ENCODE measurements at regions not wholly inside any gene's neighbourhood (a gene's known extent, or its start where the extent isn't known, plus 50 kb on each side); places are given as distances from the start of the nearest gene placed in this dataset.

DNA sequence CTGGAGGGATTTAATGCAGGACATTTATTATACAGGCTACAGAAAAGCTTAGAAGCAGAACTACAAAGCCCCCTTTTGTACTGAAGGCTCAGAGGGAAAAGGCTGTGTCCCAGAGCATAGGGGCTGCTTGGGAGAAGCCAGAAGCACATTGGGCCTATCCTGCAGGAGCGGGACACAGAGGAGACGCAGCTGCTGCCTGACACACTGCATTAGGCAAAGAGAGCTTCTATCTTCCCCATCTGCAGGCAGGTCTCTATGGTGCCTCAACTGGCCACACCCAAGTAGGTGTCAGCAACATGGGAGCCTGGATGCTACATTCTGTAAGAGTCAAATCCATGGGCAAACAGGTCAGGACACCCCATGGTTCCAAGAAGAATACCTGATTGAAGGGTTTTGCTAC lies 595.9 kb downstream of the AJAP1 start:
- DNase-seq: no peak
- Mint-ChIP-seq H3K36me3 (ENCODE audit: low read depth) (no peaks in the 10 kb centered on the region), H3K9me3 (no peaks in the 10 kb centered on the region), H3K4me1 (ENCODE audit: low read depth) (no peaks in the 10 kb centered on the region), H3K27ac (no peak overlapping the region), H3K4me3 (no peak overlapping the region), H3K27me3 (peaks cover 6% of the 10 kb centered on the region)
- ATAC-seq: no peak
- POLR2A ChIA-PET: interaction anchor here (0.7 kb wide), 1 partner anchor 93 kb away, joined by 3 read pairs; no protein-coding TSS in a partner anchor
- intact Hi-C loops (cut with micrococcal nuclease): no loop called here
- CTCF ChIA-PET: no interaction called here
- TF ChIP-seq, protein P1, sequence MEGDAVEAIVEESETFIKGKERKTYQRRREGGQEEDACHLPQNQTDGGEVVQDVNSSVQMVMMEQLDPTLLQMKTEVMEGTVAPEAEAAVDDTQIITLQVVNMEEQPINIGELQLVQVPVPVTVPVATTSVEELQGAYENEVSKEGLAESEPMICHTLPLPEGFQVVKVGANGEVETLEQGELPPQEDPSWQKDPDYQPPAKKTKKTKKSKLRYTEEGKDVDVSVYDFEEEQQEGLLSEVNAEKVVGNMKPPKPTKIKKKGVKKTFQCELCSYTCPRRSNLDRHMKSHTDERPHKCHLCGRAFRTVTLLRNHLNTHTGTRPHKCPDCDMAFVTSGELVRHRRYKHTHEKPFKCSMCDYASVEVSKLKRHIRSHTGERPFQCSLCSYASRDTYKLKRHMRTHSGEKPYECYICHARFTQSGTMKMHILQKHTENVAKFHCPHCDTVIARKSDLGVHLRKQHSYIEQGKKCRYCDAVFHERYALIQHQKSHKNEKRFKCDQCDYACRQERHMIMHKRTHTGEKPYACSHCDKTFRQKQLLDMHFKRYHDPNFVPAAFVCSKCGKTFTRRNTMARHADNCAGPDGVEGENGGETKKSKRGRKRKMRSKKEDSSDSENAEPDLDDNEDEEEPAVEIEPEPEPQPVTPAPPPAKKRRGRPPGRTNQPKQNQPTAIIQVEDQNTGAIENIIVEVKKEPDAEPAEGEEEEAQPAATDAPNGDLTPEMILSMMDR (IDR thresholded peaks at IDR 0.05): no peak

DNA sequence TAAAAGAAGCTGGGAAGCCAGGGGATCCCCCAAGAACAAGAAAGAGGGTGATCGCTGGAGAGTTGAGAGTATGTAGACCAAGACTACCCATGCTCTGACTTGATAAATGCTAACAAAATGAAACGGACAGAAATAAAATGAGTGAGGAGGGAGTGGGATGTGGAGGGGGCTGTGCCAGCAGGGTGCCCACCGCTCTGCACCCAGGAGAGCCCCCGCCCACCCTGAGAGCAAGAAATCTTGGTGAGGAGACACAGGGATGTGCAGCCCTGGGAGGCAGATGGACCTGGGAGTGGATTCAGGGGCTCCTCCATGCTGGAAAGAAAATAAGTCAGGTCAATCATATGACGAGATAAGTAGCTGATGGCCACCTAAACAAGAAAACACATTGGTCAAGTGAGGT lies 590.9 kb downstream of the AJAP1 start:
- no peaks in the 10 kb centered on the region for H3K36me3 Mint-ChIP-seq (ENCODE audit: low read depth)
- H3K9me3 Mint-ChIP-seq: no peaks in the 10 kb centered on the region
- TF ChIP-seq, protein P1 (IDR thresholded peaks at IDR 0.05): no peak
- peaks cover 7% of the 10 kb centered on the region for H3K27me3 Mint-ChIP-seq
- CTCF ChIA-PET: no interaction called here
- no peak overlapping the region for H3K4me3 Mint-ChIP-seq
- ATAC-seq (no peak), DNase-seq (no peak)
- H3K27ac Mint-ChIP-seq: no peak overlapping the region
- POLR2A ChIA-PET: no interaction called here
- intact Hi-C loops (cut with micrococcal nuclease): no loop called here
- no peaks in the 10 kb centered on the region for H3K4me1 Mint-ChIP-seq (ENCODE audit: low read depth)

DNA sequence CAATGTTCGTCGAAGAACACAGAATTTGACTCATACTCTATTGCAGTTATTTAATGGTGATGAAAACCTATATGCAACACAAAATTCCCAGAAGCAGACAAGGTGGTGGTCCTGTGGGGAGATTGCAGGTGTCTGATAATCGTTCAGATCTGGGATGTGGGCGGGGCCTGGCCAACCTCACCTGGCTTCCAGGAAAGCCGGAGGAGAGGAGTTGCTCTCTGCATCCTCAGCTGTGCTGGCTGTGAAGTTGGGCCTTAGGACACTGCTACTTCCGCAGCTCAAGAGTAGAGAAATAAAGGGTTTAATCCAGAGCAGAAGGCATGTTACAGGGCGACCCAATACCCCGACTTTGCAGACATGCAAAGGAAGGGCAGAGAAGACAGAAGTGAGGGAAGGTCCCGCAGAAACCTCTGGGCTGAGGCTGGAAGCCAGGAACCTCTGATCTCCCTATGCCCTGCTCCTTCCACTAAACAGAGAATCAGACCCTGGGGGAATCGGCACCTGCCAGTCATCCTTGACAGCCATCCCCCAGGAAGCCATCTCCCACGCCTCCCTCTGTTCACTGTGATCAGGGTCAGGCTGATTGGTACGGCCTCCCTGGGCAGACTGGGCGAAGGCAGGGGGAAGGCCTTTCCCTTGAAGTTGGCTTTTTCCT lies 590.3 kb downstream of the AJAP1 start:
- ChIA-PET CTCF (no interaction called here), POLR2A (no interaction called here)
- ATAC-seq: no peak
- no peak overlapping the region for H3K4me3 Mint-ChIP-seq
- H3K4me1 Mint-ChIP-seq (ENCODE audit: low read depth): no peaks in the 10 kb centered on the region
- no peak for DNase-seq
- H3K27ac Mint-ChIP-seq: no peak overlapping the region
- TF ChIP-seq, protein P1 (IDR thresholded peaks at IDR 0.05): no peak
- peaks cover 7% of the 10 kb centered on the region for H3K27me3 Mint-ChIP-seq
- H3K36me3 Mint-ChIP-seq (ENCODE audit: low read depth): no peaks in the 10 kb centered on the region
- H3K9me3 Mint-ChIP-seq: no peaks in the 10 kb centered on the region
- intact Hi-C loops (cut with micrococcal nuclease): no loop called here

DNA sequence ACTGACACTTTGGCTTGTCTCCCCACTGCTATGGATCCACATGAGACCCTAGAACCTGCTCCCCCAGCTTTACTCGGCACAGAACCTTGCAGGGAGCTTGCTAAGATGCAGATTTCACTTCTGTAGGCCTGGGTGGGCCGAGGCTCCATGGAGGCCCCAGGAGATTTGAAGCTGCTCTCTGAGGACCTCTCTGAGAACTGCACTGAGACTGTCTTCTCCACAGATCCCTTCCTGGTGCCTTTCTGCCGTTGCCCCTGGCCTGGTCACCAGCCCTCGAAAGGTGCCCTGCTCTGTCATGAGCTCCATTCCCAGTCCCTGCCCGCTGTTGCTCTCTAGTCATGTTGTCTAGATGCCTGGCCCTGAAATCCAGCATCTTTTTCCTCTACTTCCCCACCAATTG lies 588.4 kb downstream of the AJAP1 start:
- Mint-ChIP-seq H3K4me1 (ENCODE audit: low read depth) (no peaks in the 10 kb centered on the region), H3K27ac (no peak overlapping the region), H3K36me3 (ENCODE audit: low read depth) (no peaks in the 10 kb centered on the region), H3K4me3 (no peak overlapping the region), H3K9me3 (no peaks in the 10 kb centered on the region), H3K27me3 (peaks cover 4% of the 10 kb centered on the region)
- intact Hi-C loops (cut with micrococcal nuclease): no loop called here
- ATAC-seq (no peak), DNase-seq (no peak)
- ChIA-PET CTCF (no interaction called here), POLR2A (no interaction called here)
- TF ChIP-seq, protein P1 (IDR thresholded peaks at IDR 0.05): no peak

DNA sequence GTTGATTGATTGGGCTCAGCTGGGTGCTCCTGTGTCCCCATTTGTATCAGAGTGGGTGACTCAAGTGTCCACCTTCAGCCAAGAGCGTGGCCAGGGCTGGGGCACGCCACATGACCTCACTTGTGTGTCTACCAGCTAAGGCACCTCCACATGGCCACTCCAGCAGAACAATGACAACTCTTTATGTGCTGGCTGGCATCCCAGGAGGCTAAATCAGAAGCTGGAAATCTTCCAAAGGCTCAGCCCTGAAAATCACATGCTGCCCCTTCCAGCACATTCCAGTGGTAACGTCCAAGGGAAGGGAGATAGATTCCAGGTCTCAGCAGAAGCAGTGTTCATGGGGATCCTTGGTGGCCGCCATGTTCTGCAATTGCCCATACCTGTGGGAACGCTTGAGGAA lies 585.5 kb downstream of the AJAP1 start:
- ChIA-PET POLR2A (no interaction called here), CTCF (interaction anchor here (1.3 kb wide), 1 partner anchor 66 kb away, joined by 3 read pairs; no protein-coding TSS in a partner anchor)
- no peaks in the 10 kb centered on the region for H3K27me3 Mint-ChIP-seq

More for the DNA sequence above, 585.5 kb downstream of the AJAP1 start:
- intact Hi-C loops (cut with micrococcal nuclease): no loop called here
- Mint-ChIP-seq H3K4me1 (ENCODE audit: low read depth) (no peaks in the 10 kb centered on the region), H3K9me3 (no peaks in the 10 kb centered on the region), H3K27ac (no peak overlapping the region), H3K4me3 (no peak overlapping the region), H3K36me3 (ENCODE audit: low read depth) (no peaks in the 10 kb centered on the region)
- no peak for DNase-seq
- TF ChIP-seq, protein P1 (IDR thresholded peaks at IDR 0.05): no peak
- ATAC-seq: no peak

Measured in activated CD8-positive, alpha-beta T cell treated with anti-CD3 and anti-CD28 coated beads for 36 hours (primary cell).